Nephron progenitor cell (in vitro differentiated cells): ENCODE measurements at regions not wholly inside any gene's neighbourhood (a gene's known extent, or its start where the extent isn't known, plus 50 kb on each side); places are given as distances from the start of the nearest gene placed in this dataset.

Experiments used
- DNase-seq: peaks from one replicate; pipeline ENCODE4 v3.0.0; 2021
- H3K27ac Mint-ChIP-seq: 2 replicates; pipeline ENCODE4 v1.8.0; 2021; ENCODE audit warnings: mild to moderate bottlenecking, moderate library complexity, mixed read lengths
- H3K27me3 Mint-ChIP-seq: 2 replicates; pipeline ENCODE4 v1.8.0; 2021; ENCODE audit warnings: mild to moderate bottlenecking, low read depth, mixed read lengths; ENCODE audit not compliant: poor library complexity
- H3K36me3 Mint-ChIP-seq: 2 replicates; pipeline ENCODE4 v1.8.0; 2021; ENCODE audit warnings: low read depth, mixed read lengths
- H3K4me1 Mint-ChIP-seq: 2 replicates; pipeline ENCODE4 v1.8.0; 2021; ENCODE audit warnings: mixed read lengths
- H3K4me3 Mint-ChIP-seq: 2 replicates; pipeline ENCODE4 v1.8.0; 2021; ENCODE audit warnings: mild to moderate bottlenecking, moderate library complexity, mixed read lengths
- H3K9me3 Mint-ChIP-seq: 2 replicates; pipeline ENCODE4 v1.8.0; 2021; ENCODE audit warnings: mild to moderate bottlenecking, moderate library complexity, mixed read lengths
- CTCF ChIP-seq: fragments of 200-600 bp; sonication (generic); IDR thresholded peaks from 2 replicates; pipeline ENCODE4 v1.5.0; 2021; ENCODE audit warnings: antibody characterized with exemption

GRCh38 chr5:56567278-56567677, 248.1 kb upstream of the MAP3K1 start:
- Mint-ChIP-seq H3K27ac (no peak overlapping the region), H3K36me3 (no peaks in the 10 kb centered on the region), H3K4me1 (peaks cover 18% of the 10 kb centered on the region), H3K9me3 (peaks cover 4% of the 10 kb centered on the region), H3K4me3 (no peak overlapping the region), H3K27me3 (peaks cover 4% of the 10 kb centered on the region)
- no peak for DNase-seq
- TF ChIP-seq CTCF, result no peak

- Mint-ChIP-seq H3K4me1 (peaks cover 18% of the 10 kb centered on the region), H3K4me3 (no peak overlapping the region), H3K27me3 (peaks cover 4% of the 10 kb centered on the region), H3K27ac (no peak overlapping the region), H3K36me3 (no peaks in the 10 kb centered on the region), H3K9me3 (no peaks in the 10 kb centered on the region)
- DNase-seq, result no peak
- TF ChIP-seq CTCF, result no peak
Observed at GRCh38 chr5:56566374-56567249, 248.7 kb upstream of the MAP3K1 start.

GRCh38 chr5:56565644-56566043, 249.7 kb upstream of the MAP3K1 start:
- H3K36me3 Mint-ChIP-seq, result no peaks in the 10 kb centered on the region
- H3K27me3 Mint-ChIP-seq, result peaks cover 7% of the 10 kb centered on the region
- DNase-seq, result no peak
- TF ChIP-seq CTCF, result no peak
- H3K4me1 Mint-ChIP-seq, result peaks cover 18% of the 10 kb centered on the region
- no peak overlapping the region for H3K4me3 Mint-ChIP-seq
- H3K9me3 Mint-ChIP-seq, result no peaks in the 10 kb centered on the region
- H3K27ac Mint-ChIP-seq, result no peak overlapping the region

- H3K4me1 Mint-ChIP-seq, result peaks cover 18% of the 10 kb centered on the region
- H3K9me3 Mint-ChIP-seq, result no peaks in the 10 kb centered on the region
- H3K27ac Mint-ChIP-seq, result no peak overlapping the region
- no peak for DNase-seq
- H3K27me3 Mint-ChIP-seq, result peaks cover 7% of the 10 kb centered on the region
- H3K4me3 Mint-ChIP-seq, result no peak overlapping the region
- H3K36me3 Mint-ChIP-seq, result no peaks in the 10 kb centered on the region
- no peak for TF ChIP-seq CTCF
Observed at GRCh38 chr5:56565283-56565615, 250.1 kb upstream of the MAP3K1 start.

- Mint-ChIP-seq H3K36me3 (no peaks in the 10 kb centered on the region), H3K4me1 (peaks cover 18% of the 10 kb centered on the region), H3K9me3 (no peaks in the 10 kb centered on the region), H3K4me3 (no peak overlapping the region), H3K27me3 (peaks cover 9% of the 10 kb centered on the region), H3K27ac (no peak overlapping the region)
- DNase-seq, result no peak
- no peak for TF ChIP-seq CTCF
Observed at GRCh38 chr5:56564541-56565282, 250.6 kb upstream of the MAP3K1 start.
